ENCODE measurements at regions not wholly inside any gene's neighbourhood (a gene's known extent, or its start where the extent isn't known, plus 50 kb on each side); places are given as distances from the start of the nearest gene placed in this dataset.

DNA sequence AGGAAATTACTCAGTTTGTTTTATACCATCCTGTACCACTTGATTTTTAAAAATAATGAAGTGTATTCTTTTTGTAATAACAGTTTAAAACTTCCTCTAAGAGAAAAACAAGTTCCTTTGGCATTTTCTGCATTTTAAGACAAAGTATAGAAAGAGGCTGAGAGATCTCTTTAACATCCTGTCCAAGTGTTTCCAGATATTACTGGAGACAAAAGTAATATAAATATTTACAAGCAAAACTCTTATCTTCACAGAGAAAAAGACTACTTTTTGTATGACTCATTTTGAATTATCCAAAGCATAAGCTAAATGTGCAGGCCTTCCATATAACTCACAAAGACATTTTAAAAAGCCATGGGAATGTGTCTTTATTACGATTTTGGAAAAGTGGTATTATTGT, 221.1 kb downstream of the RDH14 start:
- TF ChIP-seq, protein P1, sequence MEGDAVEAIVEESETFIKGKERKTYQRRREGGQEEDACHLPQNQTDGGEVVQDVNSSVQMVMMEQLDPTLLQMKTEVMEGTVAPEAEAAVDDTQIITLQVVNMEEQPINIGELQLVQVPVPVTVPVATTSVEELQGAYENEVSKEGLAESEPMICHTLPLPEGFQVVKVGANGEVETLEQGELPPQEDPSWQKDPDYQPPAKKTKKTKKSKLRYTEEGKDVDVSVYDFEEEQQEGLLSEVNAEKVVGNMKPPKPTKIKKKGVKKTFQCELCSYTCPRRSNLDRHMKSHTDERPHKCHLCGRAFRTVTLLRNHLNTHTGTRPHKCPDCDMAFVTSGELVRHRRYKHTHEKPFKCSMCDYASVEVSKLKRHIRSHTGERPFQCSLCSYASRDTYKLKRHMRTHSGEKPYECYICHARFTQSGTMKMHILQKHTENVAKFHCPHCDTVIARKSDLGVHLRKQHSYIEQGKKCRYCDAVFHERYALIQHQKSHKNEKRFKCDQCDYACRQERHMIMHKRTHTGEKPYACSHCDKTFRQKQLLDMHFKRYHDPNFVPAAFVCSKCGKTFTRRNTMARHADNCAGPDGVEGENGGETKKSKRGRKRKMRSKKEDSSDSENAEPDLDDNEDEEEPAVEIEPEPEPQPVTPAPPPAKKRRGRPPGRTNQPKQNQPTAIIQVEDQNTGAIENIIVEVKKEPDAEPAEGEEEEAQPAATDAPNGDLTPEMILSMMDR (IDR thresholded peaks at IDR 0.05; ENCODE audit: low read length), result no peak
- H3K27ac ChIP-seq (ENCODE audit: low read depth, low read length, poor library complexity, severe bottlenecking), result no peak overlapping the region

DNA sequence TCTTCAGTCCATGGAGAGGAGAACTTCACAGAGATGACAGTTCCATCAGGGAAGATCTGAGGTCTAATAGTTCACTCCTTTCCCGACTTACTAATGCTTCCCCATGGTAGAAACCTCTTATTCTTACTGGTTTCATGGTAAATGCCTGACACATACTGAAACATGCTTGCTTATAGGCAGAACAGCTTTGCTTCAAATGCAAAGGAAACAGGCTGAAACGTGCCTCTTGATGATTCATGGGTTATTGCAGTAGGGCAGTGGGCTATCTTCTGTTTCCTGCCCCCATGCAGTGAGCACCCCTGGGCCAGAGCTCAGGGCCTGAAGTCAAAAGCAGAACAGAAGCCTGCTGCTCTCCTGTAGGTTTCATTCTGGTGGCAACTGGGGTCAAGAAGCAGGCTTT, 223.5 kb downstream of the RDH14 start:
- H3K4me2 ChIP-seq (ENCODE audit: low read length), result no peak overlapping the region
- no peaks in the 10 kb centered on the region for H3K36me3 ChIP-seq (ENCODE audit: insufficient read depth, low read length)
- H3K9me2 ChIP-seq (ENCODE audit: low read depth, low read length), result no peaks in the 10 kb centered on the region
- H3F3A ChIP-seq (ENCODE audit: insufficient read depth, low read length), result no peaks in the 10 kb centered on the region
- no peaks in the 10 kb centered on the region for H3K27me3 ChIP-seq (ENCODE audit: insufficient read depth, low read length)
- no peaks in the 10 kb centered on the region for H4K20me1 ChIP-seq (ENCODE audit: insufficient read depth, low read length)
- no peak for TF ChIP-seq EZH2 (IDR thresholded peaks at IDR 0.05; ENCODE audit: borderline replicate concordance, low read length)
- TF ChIP-seq, protein P1 (IDR thresholded peaks at IDR 0.05; ENCODE audit: low read length), result no peak
- no peaks in the 10 kb centered on the region for H3K9me3 ChIP-seq (ENCODE audit: low read length)
- no peak overlapping the region for H3K27ac ChIP-seq (ENCODE audit: low read depth, low read length, poor library complexity, severe bottlenecking)
- H3K4me3 ChIP-seq (ENCODE audit: low read depth, low read length, poor library complexity, severe bottlenecking), result no peak overlapping the region
- no peaks in the 10 kb centered on the region for H3K4me1 ChIP-seq (ENCODE audit: insufficient read depth, low read length, severe bottlenecking)
- no peaks in the 10 kb centered on the region for H3K79me2 ChIP-seq (ENCODE audit: insufficient read depth, low read length)
- H2AFZ ChIP-seq (ENCODE audit: low read length), result no peak overlapping the region
- no peak overlapping the region for H3K9ac ChIP-seq (ENCODE audit: low read length)

More for the DNA sequence above, 221.1 kb downstream of the RDH14 start:
- Histone ChIP-seq H3K27me3 (ENCODE audit: insufficient read depth, low read length) (no peaks in the 10 kb centered on the region), H3K4me3 (ENCODE audit: low read depth, low read length, poor library complexity, severe bottlenecking) (no peak overlapping the region), H3K4me1 (ENCODE audit: insufficient read depth, low read length, severe bottlenecking) (no peaks in the 10 kb centered on the region), H3K9ac (ENCODE audit: low read length) (no peak overlapping the region), H3K36me3 (ENCODE audit: insufficient read depth, low read length) (no peaks in the 10 kb centered on the region), H2AFZ (ENCODE audit: low read length) (no peak overlapping the region), H4K20me1 (ENCODE audit: insufficient read depth, low read length) (no peaks in the 10 kb centered on the region), H3K9me2 (ENCODE audit: low read depth, low read length) (no peaks in the 10 kb centered on the region), H3F3A (ENCODE audit: insufficient read depth, low read length) (no peaks in the 10 kb centered on the region), H3K79me2 (ENCODE audit: insufficient read depth, low read length) (no peaks in the 10 kb centered on the region), H3K9me3 (ENCODE audit: low read length) (no peaks in the 10 kb centered on the region), H3K4me2 (ENCODE audit: low read length) (no peak overlapping the region)

DNA sequence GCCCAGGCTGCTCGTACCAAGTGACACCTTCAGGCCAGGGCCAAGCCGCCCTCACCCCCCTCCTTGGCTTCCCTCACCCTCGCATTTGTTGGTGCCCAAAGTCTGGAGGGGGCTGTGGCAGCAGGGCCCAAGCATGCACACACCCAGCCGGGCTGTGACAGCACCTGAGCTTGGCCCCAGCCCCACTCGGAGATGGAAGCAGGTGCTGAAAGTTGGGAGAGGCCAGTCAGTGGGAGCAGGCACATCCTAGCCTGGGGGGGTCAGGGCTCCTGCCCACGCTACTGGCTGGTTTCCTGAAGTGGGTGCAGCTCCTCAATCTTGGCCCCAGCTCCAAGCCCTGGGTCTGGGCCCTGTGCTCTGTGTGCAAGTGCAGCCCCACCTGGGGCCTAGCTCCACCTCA, 228.0 kb downstream of the RDH14 start:
- no peaks in the 10 kb centered on the region for H3K9me3 ChIP-seq (ENCODE audit: low read length)
- no peaks in the 10 kb centered on the region for H3F3A ChIP-seq (ENCODE audit: insufficient read depth, low read length)
- H3K4me2 ChIP-seq (ENCODE audit: low read length), result no peak overlapping the region
- H4K20me1 ChIP-seq (ENCODE audit: insufficient read depth, low read length), result no peaks in the 10 kb centered on the region
- H3K9me2 ChIP-seq (ENCODE audit: low read depth, low read length), result no peaks in the 10 kb centered on the region
- no peak overlapping the region for H3K27ac ChIP-seq (ENCODE audit: low read depth, low read length, poor library complexity, severe bottlenecking)
- no peaks in the 10 kb centered on the region for H3K27me3 ChIP-seq (ENCODE audit: insufficient read depth, low read length)
- TF ChIP-seq EZH2 (IDR thresholded peaks at IDR 0.05; ENCODE audit: borderline replicate concordance, low read length), result no peak
- TF ChIP-seq, protein P1 (IDR thresholded peaks at IDR 0.05; ENCODE audit: low read length), result no peak
- no peak overlapping the region for H3K9ac ChIP-seq (ENCODE audit: low read length)
- H3K79me2 ChIP-seq (ENCODE audit: insufficient read depth, low read length), result no peaks in the 10 kb centered on the region
- no peaks in the 10 kb centered on the region for H3K4me1 ChIP-seq (ENCODE audit: insufficient read depth, low read length, severe bottlenecking)
- no peak overlapping the region for H3K4me3 ChIP-seq (ENCODE audit: low read depth, low read length, poor library complexity, severe bottlenecking)
- H2AFZ ChIP-seq (ENCODE audit: low read length), result no peak overlapping the region
- H3K36me3 ChIP-seq (ENCODE audit: insufficient read depth, low read length), result no peaks in the 10 kb centered on the region
